ENCODE measurements at regions not wholly inside any gene's neighbourhood (a gene's known extent, or its start where the extent isn't known, plus 50 kb on each side); places are given as distances from the start of the nearest gene placed in this dataset.

DNA sequence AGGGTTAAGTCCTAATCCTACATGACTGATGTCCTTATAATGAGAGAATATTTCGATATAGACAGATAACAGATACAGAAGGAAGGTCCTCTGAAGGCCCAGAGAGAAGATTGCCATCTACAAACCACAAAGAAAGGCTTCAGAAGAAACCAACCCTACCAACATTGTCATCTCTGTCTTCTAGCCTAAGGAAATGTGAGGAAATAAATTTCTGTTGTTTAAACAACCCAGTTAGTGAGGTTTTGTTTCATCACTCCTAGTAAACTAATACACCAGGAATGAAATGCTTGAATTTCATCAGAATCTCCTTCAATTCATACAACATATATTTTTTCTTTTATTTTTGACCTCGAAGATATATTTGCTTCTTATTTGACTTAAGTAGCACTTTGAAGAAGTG lies 1527.8 kb downstream of the STIM2 start:
- Histone ChIP-seq H3K27me3 (ENCODE audit: control insufficient read depth in 1 of 2, insufficient read depth in 2 of 2, low read length in 1 of 2) (no peaks in the 10 kb centered on the region), H3K27ac (ENCODE audit: low read depth in 1 of 2, low read length in 2 of 2) (no peak overlapping the region), H3K9me3 (ENCODE audit: control insufficient read depth, low read length) (no peaks in the 10 kb centered on the region), H3K36me3 (ENCODE audit: control insufficient read depth in 1 of 2, insufficient read depth in 2 of 2, low read length in 1 of 2) (no peaks in the 10 kb centered on the region), H3K4me3 (ENCODE audit: low read length in 2 of 2) (no peak overlapping the region), H3K4me1 (ENCODE audit: control insufficient read depth in 1 of 2, insufficient read depth in 2 of 2, low read length in 2 of 2) (no peaks in the 10 kb centered on the region)
- DNase-seq: no peak
- no peak for ATAC-seq (ENCODE audit: low FRiP score)
- intact Hi-C loops (cut with DNase I): no loop called here
- 66 to 74% methylated on average over 2 of the region's 2 CpGs for WGBS, 2 donors

DNA sequence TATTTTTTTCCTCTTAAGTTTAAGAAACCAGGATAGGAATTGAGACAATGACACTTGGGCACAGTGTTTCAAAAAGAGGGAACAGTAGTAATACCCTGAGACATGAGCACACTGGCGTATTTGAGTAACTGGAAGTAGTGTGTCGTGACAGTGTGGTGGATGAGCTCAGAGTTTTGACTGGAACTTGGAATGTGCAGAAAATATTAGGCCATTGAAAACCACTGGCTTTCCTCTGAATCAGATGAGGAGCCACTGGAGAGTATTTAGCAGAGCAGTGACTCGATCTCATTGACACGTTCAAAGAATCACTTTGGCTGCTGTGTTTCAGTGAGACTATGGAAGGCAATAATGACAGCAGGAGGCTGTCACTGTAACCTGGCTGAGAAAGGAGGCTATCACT lies 1531.2 kb downstream of the STIM2 start:
- Histone ChIP-seq H3K27me3 (ENCODE audit: control insufficient read depth in 1 of 2, insufficient read depth in 2 of 2, low read length in 1 of 2) (no peaks in the 10 kb centered on the region), H3K4me1 (ENCODE audit: control insufficient read depth in 1 of 2, insufficient read depth in 2 of 2, low read length in 2 of 2) (no peaks in the 10 kb centered on the region), H3K4me3 (ENCODE audit: low read length in 2 of 2) (no peak overlapping the region), H3K27ac (ENCODE audit: low read depth in 1 of 2, low read length in 2 of 2) (no peak overlapping the region), H3K36me3 (ENCODE audit: control insufficient read depth in 1 of 2, insufficient read depth in 2 of 2, low read length in 1 of 2) (no peaks in the 10 kb centered on the region), H3K9me3 (ENCODE audit: control insufficient read depth, low read length) (no peaks in the 10 kb centered on the region)
- no peak for DNase-seq
- intact Hi-C loops (cut with DNase I): no loop called here
- ATAC-seq (ENCODE audit: low FRiP score): no peak
- 51 to 61% methylated on average over 4 of the region's 4 CpGs for WGBS, 2 donors

DNA sequence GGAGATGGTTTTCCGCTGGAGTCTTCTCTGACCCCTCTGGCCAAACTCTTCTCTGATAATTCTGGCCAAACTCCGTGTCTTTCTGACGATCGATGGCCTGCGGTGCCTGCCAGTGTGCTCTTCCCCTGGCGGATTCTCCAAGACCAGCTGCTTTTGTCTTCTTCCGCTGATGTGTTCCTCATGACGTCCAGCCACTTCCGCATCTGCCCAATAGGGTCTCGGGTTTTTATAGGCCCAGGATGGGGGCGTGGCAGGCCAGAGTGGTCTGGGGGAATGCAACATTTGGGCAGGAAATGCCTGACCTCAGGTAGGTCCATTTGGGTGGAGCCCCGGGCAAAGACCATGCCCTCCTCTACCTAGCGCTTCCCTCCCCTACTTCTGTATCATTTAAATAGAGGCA lies 1542.1 kb downstream of the STIM2 start:
- ATAC-seq (ENCODE audit: low FRiP score): no peak
- intact Hi-C loops (cut with DNase I): no loop called here
- 86 to 90% methylated on average over 13 of the region's 13 CpGs for WGBS, 2 donors

DNA sequence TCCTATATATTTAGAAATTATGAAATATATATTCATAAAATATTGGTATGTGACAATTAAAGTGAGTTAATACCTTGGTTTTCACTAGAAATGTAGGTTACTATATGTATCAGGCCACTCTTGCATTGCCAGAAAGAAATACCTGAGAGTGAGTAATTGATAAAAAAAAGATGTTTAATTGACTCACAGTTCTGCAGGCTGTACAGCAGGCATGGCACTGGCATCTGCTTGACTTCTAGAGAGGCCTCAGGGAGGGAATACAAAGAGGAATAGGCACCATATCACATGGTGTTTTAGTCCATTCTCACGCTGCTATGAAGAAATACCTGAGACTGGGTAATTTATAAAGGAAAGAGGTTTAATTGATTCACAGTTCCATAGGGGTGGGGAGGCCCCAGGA lies 1560.6 kb downstream of the STIM2 start:
- no peaks in the 10 kb centered on the region for H3K4me1 ChIP-seq (ENCODE audit: control insufficient read depth in 1 of 2, insufficient read depth in 2 of 2, low read length in 2 of 2)
- H3K36me3 ChIP-seq (ENCODE audit: control insufficient read depth in 1 of 2, insufficient read depth in 2 of 2, low read length in 1 of 2): no peaks in the 10 kb centered on the region
- H3K4me3 ChIP-seq (ENCODE audit: low read length in 2 of 2): no peak overlapping the region
- no peak for ATAC-seq (ENCODE audit: low FRiP score)
- intact Hi-C loops (cut with DNase I): no loop called here
- DNase-seq: no peak
- H3K27ac ChIP-seq (ENCODE audit: low read depth in 1 of 2, low read length in 2 of 2): no peak overlapping the region
- WGBS, 2 donors: 87 to 90% methylated on average over 1 of the region's 1 CpG
- H3K9me3 ChIP-seq (ENCODE audit: control insufficient read depth, low read length): no peaks in the 10 kb centered on the region
- peaks cover 0 to 2% of the 10 kb centered on the region in 2 donors for H3K27me3 ChIP-seq (ENCODE audit: control insufficient read depth in 1 of 2, insufficient read depth in 2 of 2, low read length in 1 of 2)

More for the DNA sequence above, 1542.1 kb downstream of the STIM2 start:
- Histone ChIP-seq H3K4me1 (ENCODE audit: control insufficient read depth in 1 of 2, insufficient read depth in 2 of 2, low read length in 2 of 2) (no peaks in the 10 kb centered on the region), H3K9me3 (ENCODE audit: control insufficient read depth, low read length) (peaks cover 1% of the 10 kb centered on the region), H3K4me3 (ENCODE audit: low read length in 2 of 2) (no peak overlapping the region), H3K36me3 (ENCODE audit: control insufficient read depth in 1 of 2, insufficient read depth in 2 of 2, low read length in 1 of 2) (no peaks in the 10 kb centered on the region), H3K27ac (ENCODE audit: low read depth in 1 of 2, low read length in 2 of 2) (no peak overlapping the region), H3K27me3 (ENCODE audit: control insufficient read depth in 1 of 2, insufficient read depth in 2 of 2, low read length in 1 of 2) (no peaks in the 10 kb centered on the region)
- no peak for DNase-seq

DNA sequence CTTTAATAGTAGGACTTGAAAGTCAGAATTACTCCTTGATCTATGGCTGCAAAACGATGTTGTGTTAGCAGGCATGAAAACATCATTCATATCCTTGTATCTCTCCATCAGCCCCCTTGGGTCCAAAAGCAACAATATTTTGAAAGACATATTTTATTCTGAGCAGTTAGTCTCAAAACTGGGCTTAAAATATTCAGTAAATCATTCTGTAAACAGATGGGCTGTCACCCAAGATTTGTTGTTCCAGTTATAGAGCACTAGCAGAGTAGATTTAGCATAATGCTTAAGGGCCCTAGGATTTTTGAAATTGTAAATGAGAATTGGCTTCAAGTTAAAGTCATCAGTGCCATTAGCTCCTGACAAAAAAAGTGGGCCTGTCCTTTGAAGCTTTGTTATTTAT lies 1565.6 kb downstream of the STIM2 start:
- no peak for ATAC-seq (ENCODE audit: low FRiP score)
- intact Hi-C loops (cut with DNase I): no loop called here
- Histone ChIP-seq H3K27ac (ENCODE audit: low read depth in 1 of 2, low read length in 2 of 2) (no peak overlapping the region), H3K4me1 (ENCODE audit: control insufficient read depth in 1 of 2, insufficient read depth in 2 of 2, low read length in 2 of 2) (no peaks in the 10 kb centered on the region), H3K4me3 (ENCODE audit: low read length in 2 of 2) (no peak overlapping the region), H3K36me3 (ENCODE audit: control insufficient read depth in 1 of 2, insufficient read depth in 2 of 2, low read length in 1 of 2) (no peaks in the 10 kb centered on the region), H3K27me3 (ENCODE audit: control insufficient read depth in 1 of 2, insufficient read depth in 2 of 2, low read length in 1 of 2) (no peaks in the 10 kb centered on the region), H3K9me3 (ENCODE audit: control insufficient read depth, low read length) (no peaks in the 10 kb centered on the region)
- WGBS, 2 donors: 2 to 5% methylated on average over 1 of the region's 1 CpG
- no peak for DNase-seq

DNA sequence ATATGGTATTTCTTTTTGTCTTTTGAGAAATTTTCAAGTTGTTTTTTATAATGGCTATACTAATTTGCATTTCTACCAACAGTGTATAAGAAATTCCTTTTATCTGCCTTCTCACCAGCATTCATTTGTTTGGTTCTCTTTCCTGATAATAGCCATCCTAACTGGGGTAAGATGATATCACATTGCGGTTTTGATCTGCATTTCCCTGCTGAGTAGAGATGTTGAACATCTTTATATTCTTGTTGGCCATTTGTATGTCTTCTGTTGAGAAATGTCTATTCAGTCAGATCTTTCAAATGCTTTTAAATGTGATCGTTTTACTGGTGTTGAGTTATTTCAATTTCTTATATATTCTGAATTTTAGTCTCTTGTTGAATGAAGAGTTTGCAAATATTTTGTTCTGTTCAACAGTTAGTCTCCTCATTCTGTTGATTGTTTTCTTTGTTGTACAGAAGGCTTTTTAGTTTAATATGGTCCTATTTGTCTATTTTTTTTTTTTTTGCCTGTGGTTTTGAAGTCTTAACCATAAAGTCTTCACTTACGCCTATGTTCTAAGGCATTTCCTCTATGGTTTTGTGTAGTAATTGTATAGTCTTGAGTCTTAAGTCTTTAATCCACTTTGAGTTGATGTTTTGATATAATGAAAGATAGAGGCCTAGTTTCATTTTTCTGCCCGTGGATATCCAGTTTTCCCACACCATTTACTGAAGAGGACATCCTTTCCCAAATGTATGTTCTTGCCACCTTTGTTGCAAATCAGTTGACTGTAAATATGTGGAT lies 1566.9 kb downstream of the STIM2 start:
- Histone ChIP-seq H3K9me3 (ENCODE audit: control insufficient read depth, low read length) (no peaks in the 10 kb centered on the region), H3K27ac (ENCODE audit: low read depth in 1 of 2, low read length in 2 of 2) (no peak overlapping the region), H3K36me3 (ENCODE audit: control insufficient read depth in 1 of 2, insufficient read depth in 2 of 2, low read length in 1 of 2) (no peaks in the 10 kb centered on the region), H3K4me1 (ENCODE audit: control insufficient read depth in 1 of 2, insufficient read depth in 2 of 2, low read length in 2 of 2) (no peaks in the 10 kb centered on the region), H3K4me3 (ENCODE audit: low read length in 2 of 2) (no peak overlapping the region), H3K27me3 (ENCODE audit: control insufficient read depth in 1 of 2, insufficient read depth in 2 of 2, low read length in 1 of 2) (no peaks in the 10 kb centered on the region)
- intact Hi-C loops (cut with DNase I): no loop called here
- DNase-seq: no peak
- no peak for ATAC-seq (ENCODE audit: low FRiP score)
- WGBS, 2 donors: 84% methylated on average over 4 of the region's 4 CpGs

DNA sequence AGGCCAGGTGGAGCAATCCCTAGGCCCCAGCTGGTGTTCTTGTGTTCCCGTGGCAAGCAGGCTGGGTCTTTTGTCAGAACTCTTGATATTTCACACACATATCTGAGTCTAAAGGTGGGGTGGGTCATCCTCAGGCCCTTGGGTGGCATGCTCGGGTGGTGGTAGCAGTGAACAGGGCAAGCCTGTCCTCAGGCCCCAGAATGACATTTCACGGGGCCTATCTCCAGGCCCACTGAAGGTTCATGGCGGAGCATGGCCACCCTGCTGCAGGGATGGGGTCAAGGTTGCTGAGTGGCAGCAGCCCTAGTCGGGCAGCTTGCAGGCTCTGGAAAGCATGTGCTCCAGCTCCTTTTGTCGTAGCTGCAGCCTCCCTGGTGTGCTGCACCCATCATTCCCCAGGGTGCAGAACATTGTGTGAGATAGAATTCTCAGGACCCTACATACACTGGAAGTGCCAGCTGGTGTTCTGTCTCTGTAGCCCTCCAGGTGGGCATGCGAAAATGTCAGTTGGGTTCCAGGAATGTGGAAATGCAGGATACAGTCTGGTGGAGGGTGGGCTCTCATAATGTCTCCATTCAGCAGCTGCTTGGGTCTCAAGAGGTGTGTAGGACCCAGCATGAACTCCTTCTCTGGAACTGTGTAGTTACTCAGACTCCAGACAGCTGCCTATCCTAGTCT lies 1571.8 kb downstream of the STIM2 start:
- Histone ChIP-seq H3K27ac (ENCODE audit: low read depth in 1 of 2, low read length in 2 of 2) (no peak overlapping the region), H3K4me1 (ENCODE audit: control insufficient read depth in 1 of 2, insufficient read depth in 2 of 2, low read length in 2 of 2) (no peaks in the 10 kb centered on the region), H3K27me3 (ENCODE audit: control insufficient read depth in 1 of 2, insufficient read depth in 2 of 2, low read length in 1 of 2) (no peaks in the 10 kb centered on the region), H3K36me3 (ENCODE audit: control insufficient read depth in 1 of 2, insufficient read depth in 2 of 2, low read length in 1 of 2) (no peaks in the 10 kb centered on the region), H3K4me3 (ENCODE audit: low read length in 2 of 2) (no peak overlapping the region), H3K9me3 (ENCODE audit: control insufficient read depth, low read length) (no peaks in the 10 kb centered on the region)
- whole genome bisulfite sequencing, 2 donors: 87 to 92% methylated on average over 7 of the region's 7 CpGs
- ATAC-seq (ENCODE audit: low FRiP score) (peak; percentile 57), DNase-seq (no peak)
- intact Hi-C loops (cut with DNase I): no loop called here

DNA sequence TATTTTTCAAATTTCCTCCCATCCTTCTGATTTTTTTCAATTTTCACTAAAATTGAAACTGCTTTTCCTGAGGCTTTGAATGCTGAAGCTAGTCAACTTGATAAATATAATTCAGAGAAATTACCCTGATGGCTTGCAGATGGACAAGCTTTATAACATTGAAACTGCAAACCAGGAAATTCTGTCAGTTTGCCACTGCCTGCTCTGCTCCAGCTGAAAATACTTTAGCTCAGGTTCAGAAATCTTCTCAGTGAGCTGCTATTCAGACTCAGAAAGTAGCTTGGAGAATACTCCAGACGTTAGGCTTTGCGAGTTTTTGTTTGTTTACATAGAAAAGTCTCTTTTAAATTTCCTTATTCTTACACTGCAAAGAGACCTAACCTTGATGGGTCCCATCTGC lies 1574.7 kb downstream of the STIM2 start:
- ATAC-seq (ENCODE audit: low FRiP score) (no peak), DNase-seq (no peak)
- intact Hi-C loops (cut with DNase I): no loop called here
- Histone ChIP-seq H3K4me3 (ENCODE audit: low read length in 2 of 2) (no peak overlapping the region), H3K36me3 (ENCODE audit: control insufficient read depth in 1 of 2, insufficient read depth in 2 of 2, low read length in 1 of 2) (no peaks in the 10 kb centered on the region), H3K9me3 (ENCODE audit: control insufficient read depth, low read length) (no peaks in the 10 kb centered on the region), H3K27ac (ENCODE audit: low read depth in 1 of 2, low read length in 2 of 2) (no peak overlapping the region), H3K4me1 (ENCODE audit: control insufficient read depth in 1 of 2, insufficient read depth in 2 of 2, low read length in 2 of 2) (no peaks in the 10 kb centered on the region), H3K27me3 (ENCODE audit: control insufficient read depth in 1 of 2, insufficient read depth in 2 of 2, low read length in 1 of 2) (no peaks in the 10 kb centered on the region)
- 2 to 16% methylated on average over 2 of the region's 2 CpGs for WGBS, 2 donors
